ENCODE measurements at regions not wholly inside any gene's neighbourhood (a gene's known extent, or its start where the extent isn't known, plus 50 kb on each side); places are given as distances from the start of the nearest gene placed in this dataset.

DNA sequence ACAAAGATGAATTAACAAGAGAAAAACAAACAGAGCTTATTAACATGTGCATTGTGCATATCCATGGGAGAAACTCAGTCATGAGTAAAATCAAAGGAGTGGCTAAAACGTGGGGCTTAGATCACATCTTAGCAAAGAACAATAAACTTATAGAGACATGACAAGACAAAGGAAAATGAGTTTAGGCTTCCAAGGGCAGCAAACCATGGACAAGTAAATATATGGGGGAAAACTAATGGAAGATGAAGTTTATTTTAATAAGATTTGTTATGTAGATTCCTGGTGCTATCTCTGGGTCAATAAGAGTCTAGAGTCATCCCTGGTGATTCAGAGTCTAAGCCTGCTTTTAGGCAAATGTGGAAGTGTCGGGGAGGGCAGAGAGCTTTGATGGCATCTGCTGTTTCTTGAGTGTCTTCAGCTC lies 87.2 kb upstream of the PLPP4 start:
- peak overlapping the region; percentile 62 for H3K4me3 Mint-ChIP-seq

DNA sequence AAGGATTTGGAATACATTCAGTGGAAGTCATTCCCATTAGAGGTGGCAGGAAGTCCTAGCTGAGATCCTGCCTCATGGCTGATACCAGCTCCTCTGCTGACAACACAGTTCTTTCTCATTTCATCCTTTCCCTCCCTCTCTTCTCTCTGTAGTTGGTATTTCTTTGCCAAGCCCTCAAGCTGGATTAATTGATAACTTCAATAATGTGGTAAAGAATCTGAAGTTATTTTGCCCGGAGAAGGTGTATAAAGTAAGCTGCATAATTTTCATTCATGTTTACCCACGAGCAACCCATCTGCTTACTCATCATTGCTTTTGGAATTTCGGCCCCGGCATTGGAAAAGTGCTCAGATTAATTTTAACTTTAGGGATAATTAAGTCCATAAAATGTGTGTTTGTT lies 85.2 kb upstream of the PLPP4 start:
- Mint-ChIP-seq H3K36me3 (ENCODE audit: low read depth) (peaks cover 5% of the 10 kb centered on the region; the same call in 1 of the 2 replicates), H3K4me1 (ENCODE audit: low read depth) (peaks cover 65% of the 10 kb centered on the region), H3K9me3 (peaks cover 5% of the 10 kb centered on the region), H3K27ac (peak overlapping the region; percentile 55; the same call in 1 of the 2 replicates), H3K4me3 (peak overlapping the region; percentile 16; the same call in 1 of the 2 replicates), H3K27me3 (ENCODE audit: insufficient read depth) (no peaks in the 10 kb centered on the region)
- TF ChIP-seq, protein P1, sequence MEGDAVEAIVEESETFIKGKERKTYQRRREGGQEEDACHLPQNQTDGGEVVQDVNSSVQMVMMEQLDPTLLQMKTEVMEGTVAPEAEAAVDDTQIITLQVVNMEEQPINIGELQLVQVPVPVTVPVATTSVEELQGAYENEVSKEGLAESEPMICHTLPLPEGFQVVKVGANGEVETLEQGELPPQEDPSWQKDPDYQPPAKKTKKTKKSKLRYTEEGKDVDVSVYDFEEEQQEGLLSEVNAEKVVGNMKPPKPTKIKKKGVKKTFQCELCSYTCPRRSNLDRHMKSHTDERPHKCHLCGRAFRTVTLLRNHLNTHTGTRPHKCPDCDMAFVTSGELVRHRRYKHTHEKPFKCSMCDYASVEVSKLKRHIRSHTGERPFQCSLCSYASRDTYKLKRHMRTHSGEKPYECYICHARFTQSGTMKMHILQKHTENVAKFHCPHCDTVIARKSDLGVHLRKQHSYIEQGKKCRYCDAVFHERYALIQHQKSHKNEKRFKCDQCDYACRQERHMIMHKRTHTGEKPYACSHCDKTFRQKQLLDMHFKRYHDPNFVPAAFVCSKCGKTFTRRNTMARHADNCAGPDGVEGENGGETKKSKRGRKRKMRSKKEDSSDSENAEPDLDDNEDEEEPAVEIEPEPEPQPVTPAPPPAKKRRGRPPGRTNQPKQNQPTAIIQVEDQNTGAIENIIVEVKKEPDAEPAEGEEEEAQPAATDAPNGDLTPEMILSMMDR (IDR thresholded peaks at IDR 0.05), result no peak
- DNase-seq, result no peak

More for the DNA sequence above, 87.2 kb upstream of the PLPP4 start:
- H3K27ac Mint-ChIP-seq, result peak overlapping the region; percentile 74
- H3K27me3 Mint-ChIP-seq (ENCODE audit: insufficient read depth), result no peaks in the 10 kb centered on the region
- peaks cover 67% of the 10 kb centered on the region for H3K4me1 Mint-ChIP-seq (ENCODE audit: low read depth)
- H3K9me3 Mint-ChIP-seq, result peaks cover 5% of the 10 kb centered on the region
- TF ChIP-seq, protein P1 (IDR thresholded peaks at IDR 0.05), result no peak
- peak; percentile 56 for DNase-seq
- H3K36me3 Mint-ChIP-seq (ENCODE audit: low read depth), result peaks cover 5% of the 10 kb centered on the region; the same call in 1 of the 2 replicates

DNA sequence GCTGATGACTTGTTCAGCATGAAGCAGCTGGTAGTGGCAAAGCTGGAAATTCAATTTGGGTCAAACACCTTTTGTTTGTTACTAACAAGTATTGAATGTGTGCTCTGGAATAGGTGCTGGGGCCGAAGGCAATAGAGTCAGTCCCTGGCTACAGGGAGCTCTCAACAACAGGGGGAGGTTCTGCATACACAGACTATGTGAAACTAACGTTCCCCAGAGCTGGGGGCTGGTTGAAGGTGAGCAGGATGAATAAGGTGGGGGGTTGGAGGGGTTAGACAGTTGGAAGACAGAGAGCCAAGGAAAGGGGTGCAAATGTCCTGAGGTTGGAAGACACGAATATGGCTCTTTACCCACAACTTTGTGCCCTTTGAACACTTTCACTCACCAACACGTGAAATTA lies 84.1 kb upstream of the PLPP4 start:
- TF ChIP-seq, protein P1 (IDR thresholded peaks at IDR 0.05), result no peak
- peaks cover 5% of the 10 kb centered on the region for H3K9me3 Mint-ChIP-seq
- H3K27ac Mint-ChIP-seq, result no peak overlapping the region
- peaks cover 5% of the 10 kb centered on the region; the same call in 1 of the 2 replicates for H3K36me3 Mint-ChIP-seq (ENCODE audit: low read depth)
- H3K27me3 Mint-ChIP-seq (ENCODE audit: insufficient read depth), result no peaks in the 10 kb centered on the region
- peaks cover 62% of the 10 kb centered on the region for H3K4me1 Mint-ChIP-seq (ENCODE audit: low read depth)
- H3K4me3 Mint-ChIP-seq, result no peak overlapping the region
- DNase-seq, result no peak

DNA sequence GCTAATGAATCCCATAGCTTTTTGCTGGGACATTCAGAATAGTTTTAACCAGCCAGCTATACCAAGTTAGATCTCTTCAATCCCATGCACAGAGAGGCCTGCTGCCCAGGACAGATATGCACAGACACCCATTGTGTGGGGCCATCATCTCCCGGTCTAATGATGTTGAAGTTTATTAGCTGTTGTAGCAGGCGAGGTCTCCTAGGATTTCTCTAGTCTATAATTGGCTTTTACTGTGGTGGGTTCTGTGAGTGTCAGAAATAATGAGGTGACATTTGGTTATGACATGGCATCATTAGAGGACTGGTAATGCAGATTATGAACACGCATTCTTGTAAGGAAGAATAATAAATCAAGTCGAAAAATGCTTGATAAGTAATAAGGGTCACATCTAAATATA lies 81.4 kb upstream of the PLPP4 start:
- H3K36me3 Mint-ChIP-seq (ENCODE audit: low read depth), result peaks cover 1% of the 10 kb centered on the region; the same call in 1 of the 2 replicates
- no peak overlapping the region for H3K4me3 Mint-ChIP-seq
- DNase-seq, result no peak
- H3K9me3 Mint-ChIP-seq, result no peaks in the 10 kb centered on the region
- TF ChIP-seq, protein P1 (IDR thresholded peaks at IDR 0.05), result no peak
- no peaks in the 10 kb centered on the region; the same call in 1 of the 2 replicates for H3K27me3 Mint-ChIP-seq (ENCODE audit: insufficient read depth)
- no peak overlapping the region for H3K27ac Mint-ChIP-seq
- peaks cover 38% of the 10 kb centered on the region for H3K4me1 Mint-ChIP-seq (ENCODE audit: low read depth)

DNA sequence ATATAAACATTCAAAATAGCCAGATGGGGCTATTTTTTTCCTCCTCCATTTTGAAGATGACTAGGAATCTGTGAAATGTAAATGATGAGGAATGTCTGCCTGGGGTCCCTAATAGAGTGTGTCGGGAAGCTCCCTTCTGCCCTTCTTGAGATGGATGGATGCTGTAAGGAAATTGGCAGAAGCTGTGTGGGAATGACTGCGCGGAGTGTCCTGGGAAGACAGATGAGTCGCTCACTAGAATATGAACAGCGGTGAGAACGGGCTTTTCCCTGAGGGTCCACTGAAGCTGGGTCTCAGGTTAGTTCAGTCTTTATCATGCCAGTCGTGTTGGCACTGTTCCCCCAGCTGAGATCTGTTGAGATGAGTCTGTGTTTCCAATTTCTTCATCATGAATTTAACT lies 75.1 kb upstream of the PLPP4 start:
- H3K36me3 Mint-ChIP-seq (ENCODE audit: low read depth), result no peaks in the 10 kb centered on the region
- H3K9me3 Mint-ChIP-seq, result no peaks in the 10 kb centered on the region
- H3K4me1 Mint-ChIP-seq (ENCODE audit: low read depth), result peaks cover 41% of the 10 kb centered on the region
- no peak for DNase-seq
- no peaks in the 10 kb centered on the region; the same call in 1 of the 2 replicates for H3K27me3 Mint-ChIP-seq (ENCODE audit: insufficient read depth)
- H3K27ac Mint-ChIP-seq, result no peak overlapping the region
- H3K4me3 Mint-ChIP-seq, result no peak overlapping the region
- TF ChIP-seq, protein P1 (IDR thresholded peaks at IDR 0.05), result no peak
